ENCODE measurements at regions not wholly inside any gene's neighbourhood (a gene's known extent, or its start where the extent isn't known, plus 50 kb on each side); places are given as distances from the start of the nearest gene placed in this dataset.

DNA sequence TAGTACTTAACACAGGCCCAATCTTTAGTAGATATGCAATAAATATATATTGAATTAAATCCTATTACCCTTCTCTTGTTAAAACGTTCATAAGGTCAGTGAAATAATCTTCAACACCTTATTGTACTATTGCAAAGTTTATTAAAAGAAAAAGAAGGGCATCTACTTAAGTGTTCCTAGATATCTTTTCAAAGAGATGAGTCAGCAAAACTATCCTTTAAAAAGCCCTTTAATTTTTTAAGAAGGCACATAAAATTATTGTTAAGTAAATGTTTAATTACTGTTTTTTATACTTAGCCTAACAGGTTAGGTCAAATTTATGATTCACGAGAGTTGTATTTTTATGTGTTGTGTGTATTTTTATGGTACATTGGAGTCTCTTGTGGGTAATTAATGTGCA is 77.3 kb upstream of the PPP1R2C start:
- Mint-ChIP-seq H3K4me3 (ENCODE audit: low read depth) (no peak overlapping the region), H3K4me1 (ENCODE audit: low read depth) (no peaks in the 10 kb centered on the region), H3K9me3 (ENCODE audit: low read depth) (peaks cover 4% of the 10 kb centered on the region), H3K36me3 (ENCODE audit: insufficient read depth) (no peaks in the 10 kb centered on the region), H3K27ac (no peak overlapping the region), H3K27me3 (no peaks in the 10 kb centered on the region)
- DNase-seq (ENCODE audit: low spot score, unreplicated experiment) = no peak
- TF ChIP-seq, protein P1, sequence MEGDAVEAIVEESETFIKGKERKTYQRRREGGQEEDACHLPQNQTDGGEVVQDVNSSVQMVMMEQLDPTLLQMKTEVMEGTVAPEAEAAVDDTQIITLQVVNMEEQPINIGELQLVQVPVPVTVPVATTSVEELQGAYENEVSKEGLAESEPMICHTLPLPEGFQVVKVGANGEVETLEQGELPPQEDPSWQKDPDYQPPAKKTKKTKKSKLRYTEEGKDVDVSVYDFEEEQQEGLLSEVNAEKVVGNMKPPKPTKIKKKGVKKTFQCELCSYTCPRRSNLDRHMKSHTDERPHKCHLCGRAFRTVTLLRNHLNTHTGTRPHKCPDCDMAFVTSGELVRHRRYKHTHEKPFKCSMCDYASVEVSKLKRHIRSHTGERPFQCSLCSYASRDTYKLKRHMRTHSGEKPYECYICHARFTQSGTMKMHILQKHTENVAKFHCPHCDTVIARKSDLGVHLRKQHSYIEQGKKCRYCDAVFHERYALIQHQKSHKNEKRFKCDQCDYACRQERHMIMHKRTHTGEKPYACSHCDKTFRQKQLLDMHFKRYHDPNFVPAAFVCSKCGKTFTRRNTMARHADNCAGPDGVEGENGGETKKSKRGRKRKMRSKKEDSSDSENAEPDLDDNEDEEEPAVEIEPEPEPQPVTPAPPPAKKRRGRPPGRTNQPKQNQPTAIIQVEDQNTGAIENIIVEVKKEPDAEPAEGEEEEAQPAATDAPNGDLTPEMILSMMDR (IDR thresholded peaks at IDR 0.05; ENCODE audit: unreplicated experiment) = no peak

DNA sequence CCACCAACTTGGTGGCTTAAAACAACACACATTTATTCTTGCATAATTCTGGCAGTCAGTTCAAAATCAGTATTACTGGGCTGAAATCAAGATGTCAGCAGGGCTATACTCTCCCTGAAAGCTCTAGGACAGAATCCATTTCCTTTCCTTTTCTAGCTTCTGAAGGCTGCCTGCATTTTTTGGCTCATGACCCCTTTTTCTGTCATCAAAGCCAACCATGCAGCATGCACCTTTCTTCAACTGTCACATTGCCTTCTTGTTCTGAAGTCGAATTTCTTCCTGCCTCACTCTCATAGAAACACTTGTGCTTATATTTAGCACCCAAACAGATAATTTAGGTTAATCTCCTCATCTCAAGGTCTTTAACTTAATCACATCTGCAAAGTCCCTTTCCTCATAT is 79.8 kb upstream of the PPP1R2C start:
- no peak for DNase-seq (ENCODE audit: low spot score, unreplicated experiment)
- no peak overlapping the region for H3K27ac Mint-ChIP-seq
- H3K4me1 Mint-ChIP-seq (ENCODE audit: low read depth) = no peaks in the 10 kb centered on the region
- peaks cover 4% of the 10 kb centered on the region for H3K9me3 Mint-ChIP-seq (ENCODE audit: low read depth)
- TF ChIP-seq, protein P1 (IDR thresholded peaks at IDR 0.05; ENCODE audit: unreplicated experiment) = no peak
- H3K36me3 Mint-ChIP-seq (ENCODE audit: insufficient read depth) = no peaks in the 10 kb centered on the region
- no peak overlapping the region for H3K4me3 Mint-ChIP-seq (ENCODE audit: low read depth)
- H3K27me3 Mint-ChIP-seq = no peaks in the 10 kb centered on the region

DNA sequence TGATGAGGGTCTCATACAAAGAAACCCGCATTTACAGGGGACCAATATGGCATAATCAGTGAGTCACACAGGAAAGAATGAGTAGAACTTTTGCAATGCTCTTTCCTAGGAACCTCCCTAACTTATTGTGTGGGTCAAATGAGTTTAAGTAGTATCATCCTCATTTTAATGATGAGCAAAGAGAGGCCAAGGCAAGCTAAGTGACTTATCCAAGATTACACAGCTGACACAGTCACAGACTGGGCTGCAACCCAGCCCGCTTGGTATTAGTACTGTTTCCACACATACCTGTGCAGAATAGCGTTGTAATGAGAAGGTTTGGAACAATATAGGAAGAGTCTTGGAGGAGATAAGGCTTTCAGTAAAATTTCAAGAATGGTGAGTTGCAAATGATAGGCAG is 91.0 kb upstream of the PPP1R2C start:
- TF ChIP-seq, protein P1 (IDR thresholded peaks at IDR 0.05; ENCODE audit: unreplicated experiment) = no peak
- no peaks in the 10 kb centered on the region for H3K9me3 Mint-ChIP-seq (ENCODE audit: low read depth)
- DNase-seq (ENCODE audit: low spot score, unreplicated experiment) = no peak
- H3K27ac Mint-ChIP-seq = no peak overlapping the region
- H3K36me3 Mint-ChIP-seq (ENCODE audit: insufficient read depth) = no peaks in the 10 kb centered on the region
- peaks cover 10% of the 10 kb centered on the region for H3K4me1 Mint-ChIP-seq (ENCODE audit: low read depth)
- H3K4me3 Mint-ChIP-seq (ENCODE audit: low read depth) = no peak overlapping the region
- H3K27me3 Mint-ChIP-seq = no peaks in the 10 kb centered on the region

DNA sequence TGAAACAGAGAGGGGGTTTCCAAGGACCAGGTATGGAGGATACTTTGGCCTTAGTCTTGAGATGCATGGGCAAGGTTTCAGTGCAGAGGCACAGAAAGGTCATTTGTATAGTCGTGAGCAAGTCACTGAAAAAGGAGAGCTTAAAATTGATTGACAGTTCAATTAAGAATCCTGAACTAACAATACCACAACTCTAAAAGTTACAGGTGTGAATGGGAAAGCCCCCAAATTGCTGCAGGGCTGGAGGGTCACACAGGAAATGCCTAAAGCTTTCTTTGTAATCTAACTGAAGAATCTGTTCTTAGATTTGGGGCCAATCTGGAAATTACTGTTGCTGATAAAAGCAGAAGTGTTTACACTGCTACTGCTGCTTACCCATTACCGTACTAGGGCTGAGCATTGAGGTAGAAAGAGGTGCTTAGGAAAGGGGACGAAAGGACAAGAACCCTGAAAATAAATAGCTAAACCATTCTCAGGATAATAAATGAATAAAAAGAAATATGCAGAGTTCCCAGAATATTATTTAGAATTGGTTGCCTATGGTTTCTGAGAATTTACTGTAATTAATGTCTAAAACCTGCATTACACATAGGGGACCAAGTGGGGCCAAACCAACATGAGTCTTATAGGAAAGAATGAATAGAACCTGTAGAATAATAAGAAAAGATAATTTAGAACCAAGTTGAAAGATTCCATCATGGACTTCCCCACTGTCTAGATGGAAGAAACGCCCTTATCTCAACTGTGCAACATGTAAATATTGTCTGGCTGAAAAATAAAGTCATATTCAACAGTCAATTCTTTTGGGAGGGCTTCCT is 91.9 kb upstream of the PPP1R2C start:
- H3K27me3 Mint-ChIP-seq = no peaks in the 10 kb centered on the region

DNA sequence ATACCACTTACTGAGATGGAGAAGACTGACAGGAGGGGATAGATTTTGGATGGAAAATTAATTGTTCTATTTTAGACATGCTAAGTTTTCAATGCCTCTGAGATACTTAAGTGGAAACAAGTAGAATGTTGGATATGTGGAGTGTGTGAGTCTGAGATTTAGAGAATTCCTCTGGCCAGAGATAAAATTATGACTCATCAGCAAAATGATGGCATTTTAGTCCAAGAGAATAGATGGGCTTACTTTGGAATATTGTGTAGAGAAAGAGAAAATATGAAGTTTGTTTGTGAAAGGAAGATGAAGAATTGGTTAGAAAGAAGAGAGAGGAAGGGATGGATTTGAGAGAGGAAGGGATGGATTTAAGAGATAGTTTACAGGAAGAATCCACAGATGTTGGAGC is 108.6 kb upstream of the PPP1R2C start:
- no peaks in the 10 kb centered on the region for H3K27me3 Mint-ChIP-seq
- H3K36me3 Mint-ChIP-seq (ENCODE audit: insufficient read depth) = no peaks in the 10 kb centered on the region
- no peak overlapping the region for H3K4me3 Mint-ChIP-seq (ENCODE audit: low read depth)
- no peaks in the 10 kb centered on the region for H3K9me3 Mint-ChIP-seq (ENCODE audit: low read depth)
- no peak for DNase-seq (ENCODE audit: low spot score, unreplicated experiment)
- peaks cover 3% of the 10 kb centered on the region for H3K4me1 Mint-ChIP-seq (ENCODE audit: low read depth)
- no peak overlapping the region for H3K27ac Mint-ChIP-seq
- TF ChIP-seq, protein P1 (IDR thresholded peaks at IDR 0.05; ENCODE audit: unreplicated experiment) = no peak

More for the DNA sequence above, 91.9 kb upstream of the PPP1R2C start:
- Mint-ChIP-seq H3K27ac (no peak overlapping the region), H3K9me3 (ENCODE audit: low read depth) (no peaks in the 10 kb centered on the region), H3K4me1 (ENCODE audit: low read depth) (peaks cover 10% of the 10 kb centered on the region), H3K4me3 (ENCODE audit: low read depth) (no peak overlapping the region), H3K36me3 (ENCODE audit: insufficient read depth) (no peaks in the 10 kb centered on the region)
- TF ChIP-seq, protein P1 (IDR thresholded peaks at IDR 0.05; ENCODE audit: unreplicated experiment) = no peak
- DNase-seq (ENCODE audit: low spot score, unreplicated experiment) = no peak

All from progenitor cell of endocrine pancreas (in vitro differentiated cells).